DMS53 (cell line): ENCODE measurements at regions not wholly inside any gene's neighbourhood (a gene's known extent, or its start where the extent isn't known, plus 50 kb on each side); places are given as distances from the start of the nearest gene placed in this dataset.

Experiments used
- DNase-seq: peaks from one replicate; lab custom pipeline; 2025; lab: John Stamatoyannopoulos, UW

DNA sequence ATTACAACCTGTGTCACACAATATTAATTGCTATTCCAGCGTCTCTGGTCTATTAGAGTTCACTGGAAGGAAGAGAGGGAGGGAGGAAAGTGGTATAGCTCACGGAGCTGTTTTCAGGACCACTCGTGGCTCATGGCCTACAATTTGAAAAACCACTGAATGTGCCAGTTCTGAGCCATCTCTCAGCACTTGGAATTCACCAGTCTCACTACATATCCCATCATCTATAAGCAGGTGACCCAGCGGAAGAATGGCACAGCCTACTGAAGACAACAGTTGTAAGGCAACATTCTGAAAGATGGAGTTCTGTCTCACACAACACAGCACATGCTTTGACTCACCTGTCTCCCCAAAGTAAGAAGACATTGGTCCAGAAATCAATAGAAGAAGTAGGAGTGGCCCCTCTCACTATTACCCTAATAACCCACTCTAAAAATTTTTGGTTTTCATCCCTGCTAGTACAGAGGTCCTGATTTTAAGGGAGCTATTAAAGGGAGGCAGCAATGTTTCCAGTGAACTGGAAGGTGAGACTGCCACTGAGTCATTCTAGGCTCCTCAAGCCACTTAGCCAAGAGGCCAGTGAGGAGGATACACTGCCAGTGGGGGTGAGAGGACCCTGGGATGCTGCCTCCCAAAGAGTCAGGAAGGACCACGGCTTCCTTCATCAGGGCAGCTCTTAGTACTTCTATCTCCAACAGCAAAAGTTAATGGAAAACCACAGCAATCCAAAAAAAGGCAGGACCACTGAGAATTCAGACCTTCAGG, 50.0 kb upstream of the DOCK9 start:
- no peak for DNase-seq

DNA sequence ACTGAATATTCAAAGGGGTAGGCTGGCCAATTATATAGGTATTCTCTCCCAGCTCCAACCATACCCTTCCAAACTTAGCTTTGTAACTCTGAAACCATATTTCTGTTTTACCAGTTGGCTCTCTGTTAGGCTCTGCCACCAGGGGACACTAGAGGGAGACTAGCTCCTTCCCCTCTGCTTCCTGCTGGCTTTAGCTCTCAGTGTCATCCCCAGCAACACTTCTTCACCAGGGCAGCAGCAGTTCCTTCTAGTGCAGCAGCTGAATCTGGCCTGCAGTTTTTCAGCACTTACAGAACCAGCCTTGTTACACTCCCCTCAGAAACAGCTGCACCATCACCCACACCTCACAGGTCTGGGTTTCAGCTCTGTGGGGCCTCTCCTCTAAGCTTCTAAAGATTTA, 51.0 kb upstream of the DOCK9 start:
- peak; percentile 45 for DNase-seq

DNA sequence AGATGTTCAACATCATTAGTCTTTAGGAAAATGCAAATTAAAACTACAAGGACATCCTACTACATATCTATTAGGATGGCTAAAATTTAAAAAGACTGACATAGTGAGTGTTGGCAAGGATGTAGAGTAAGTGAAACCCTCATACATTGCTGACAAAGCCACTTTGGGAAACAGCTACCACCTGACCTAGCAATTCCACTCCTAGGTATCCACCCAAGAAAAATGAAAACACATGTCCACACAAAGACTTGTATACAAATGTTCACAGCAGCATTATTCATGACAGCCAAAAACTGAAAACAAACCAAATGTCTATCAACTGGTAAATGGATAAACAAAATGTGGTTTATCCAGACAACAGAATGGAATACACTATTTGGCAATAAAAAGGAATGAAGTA, 51.7 kb upstream of the DOCK9 start:
- no peak for DNase-seq

DNA sequence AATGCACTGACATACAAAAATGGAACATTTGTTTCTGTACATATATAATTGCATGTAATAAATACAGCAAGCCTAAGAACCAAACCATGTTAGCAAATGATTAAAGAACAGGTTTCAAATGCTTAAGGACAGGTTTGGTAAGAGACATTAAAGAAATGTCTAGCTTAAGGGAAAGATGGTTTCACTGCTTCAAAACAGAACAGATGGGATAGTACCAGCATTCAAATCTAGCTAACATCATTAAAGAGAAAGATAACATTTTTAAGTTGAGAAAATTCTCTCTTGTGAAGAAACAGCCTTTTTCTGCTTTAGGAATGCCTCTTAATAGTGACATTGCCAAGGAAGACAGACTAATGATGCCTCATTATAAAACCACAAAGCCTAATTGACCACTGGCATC, 52.5 kb upstream of the DOCK9 start:
- no peak for DNase-seq

DNA sequence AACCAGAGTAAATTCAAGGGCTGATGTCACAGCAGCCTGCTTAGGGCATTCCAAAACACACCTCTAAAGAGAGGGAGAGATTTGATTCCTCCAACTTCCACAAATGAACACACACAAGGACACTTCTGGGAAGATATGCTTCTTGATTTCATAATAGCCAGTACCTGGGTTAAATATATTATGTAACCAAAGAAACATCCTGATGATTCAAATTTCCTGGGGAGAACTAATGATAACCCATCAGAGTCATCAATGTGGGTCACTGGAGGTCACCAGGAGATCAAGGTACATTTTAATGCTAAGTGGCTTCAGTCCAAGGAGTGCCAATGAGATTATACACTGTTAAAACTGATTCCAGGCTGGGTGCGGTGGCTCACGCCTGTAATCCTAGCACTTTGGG, 54.0 kb upstream of the DOCK9 start:
- DNase-seq: no peak

DNA sequence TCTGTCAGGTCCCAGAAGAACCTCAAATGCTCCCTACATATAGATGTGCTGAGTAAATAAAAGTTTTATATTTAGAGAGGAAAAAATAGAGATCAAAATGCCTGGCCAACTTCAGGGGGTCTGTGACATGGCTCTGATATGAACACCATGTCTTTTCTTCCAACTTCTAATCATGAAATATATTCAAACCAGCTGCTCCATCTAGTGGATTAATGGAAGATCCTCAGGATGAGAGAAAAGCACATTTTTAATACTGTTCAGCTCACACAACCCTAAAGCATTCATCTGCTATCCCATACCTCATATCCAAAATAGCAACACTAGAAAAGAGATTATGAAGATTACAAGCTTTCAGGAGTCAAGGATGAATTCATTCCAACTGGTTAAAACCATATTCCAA, 56.0 kb upstream of the DOCK9 start:
- peak; percentile 28 for DNase-seq

DNA sequence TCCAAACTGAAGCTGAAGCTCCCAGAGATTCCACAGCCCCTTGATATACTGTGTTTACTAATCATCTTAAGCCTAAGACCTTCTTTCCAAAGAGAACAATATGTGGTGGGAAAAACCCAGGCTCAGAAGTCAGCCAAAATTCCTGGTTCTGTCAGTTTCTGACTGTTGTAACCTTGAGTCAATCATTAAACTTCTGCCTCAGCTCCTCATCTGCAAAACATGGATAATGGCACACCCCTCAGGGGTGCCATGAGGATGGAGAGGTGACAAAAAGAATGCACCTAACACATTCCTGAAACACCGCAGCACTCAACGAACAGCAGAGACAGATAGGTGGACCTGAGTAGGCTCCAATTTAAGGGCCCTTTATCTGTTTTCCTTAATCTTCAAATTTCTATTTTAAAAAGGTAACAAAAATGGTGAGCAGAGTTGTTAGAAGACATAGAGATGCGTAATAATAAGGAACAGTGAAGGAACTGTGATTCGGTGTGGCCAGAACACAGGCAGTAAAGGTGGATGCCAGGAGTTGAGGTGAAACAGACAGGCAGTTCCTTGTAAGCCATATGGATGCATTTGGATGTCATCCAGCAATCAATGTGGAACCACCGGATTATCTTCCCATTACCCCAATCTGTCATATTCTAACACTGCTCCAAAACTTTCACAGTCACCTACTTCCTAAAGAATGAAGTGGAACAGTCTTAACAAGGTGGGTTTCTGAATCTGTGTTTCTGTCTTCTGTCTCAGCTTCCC, 56.6 kb upstream of the DOCK9 start:
- no peak for DNase-seq

DNA sequence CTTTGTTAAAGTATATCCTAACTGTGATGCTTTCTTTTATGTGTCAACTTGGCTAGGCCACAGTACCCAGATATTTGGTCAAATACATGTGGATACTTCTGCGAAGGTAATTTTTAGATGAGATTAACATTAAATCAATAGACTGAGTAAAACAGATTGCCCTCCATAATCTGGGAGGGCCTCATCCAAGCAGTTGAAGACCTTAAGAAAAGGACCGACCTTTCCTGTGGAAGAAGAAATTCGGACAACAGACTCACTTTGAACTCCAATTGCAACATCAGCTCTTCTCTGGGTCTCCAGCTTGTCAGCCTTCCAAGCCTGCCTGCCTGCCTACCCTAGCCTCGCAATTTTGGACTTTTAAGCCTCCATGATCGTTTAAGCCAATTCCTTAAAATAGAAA, 57.9 kb upstream of the DOCK9 start:
- no peak for DNase-seq

DNA sequence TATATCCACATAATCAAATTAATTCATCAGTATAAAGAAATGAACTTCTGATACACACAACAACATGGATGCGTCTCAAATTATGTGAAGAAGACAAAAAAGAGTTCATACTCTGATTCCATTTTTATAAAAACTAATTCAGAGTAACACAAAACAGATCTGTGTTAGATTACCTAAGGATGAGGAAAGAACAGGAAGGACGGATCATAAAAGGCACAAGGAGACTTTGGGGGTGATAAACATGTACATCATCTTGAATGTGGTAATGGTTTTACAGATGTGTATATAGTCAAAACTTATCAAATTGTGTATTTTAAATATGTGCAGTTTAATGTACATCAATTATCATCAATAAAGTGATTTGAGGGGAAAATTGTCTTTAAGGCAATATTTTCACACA, 59.9 kb upstream of the DOCK9 start:
- DNase-seq: no peak

DNA sequence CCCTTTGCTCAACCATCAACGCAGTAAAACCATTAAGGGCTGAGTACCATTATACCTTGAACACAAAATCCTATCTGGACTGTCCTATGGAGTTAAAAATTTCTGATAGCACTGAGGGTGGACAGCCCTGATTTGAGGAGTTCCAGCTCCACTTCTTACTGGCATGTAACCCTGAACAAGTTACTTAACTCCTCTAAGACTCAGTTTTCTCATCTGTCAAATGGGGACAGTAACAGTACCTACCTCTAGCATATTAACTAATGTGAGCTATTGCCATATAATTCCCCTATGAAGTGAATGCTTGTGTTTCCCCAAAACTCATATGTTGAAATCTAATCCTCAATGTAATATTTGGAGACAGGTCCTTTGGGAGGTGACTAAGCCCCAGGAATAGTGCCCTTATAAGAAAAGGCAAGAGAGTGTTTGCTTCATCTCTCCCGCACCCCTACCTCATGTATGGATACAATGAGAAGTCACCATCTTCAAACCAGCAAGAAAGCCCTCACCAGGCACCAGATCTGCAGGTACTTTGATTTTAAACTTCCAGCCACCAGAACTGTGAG, 61.9 kb upstream of the DOCK9 start:
- DNase-seq: no peak

DNA sequence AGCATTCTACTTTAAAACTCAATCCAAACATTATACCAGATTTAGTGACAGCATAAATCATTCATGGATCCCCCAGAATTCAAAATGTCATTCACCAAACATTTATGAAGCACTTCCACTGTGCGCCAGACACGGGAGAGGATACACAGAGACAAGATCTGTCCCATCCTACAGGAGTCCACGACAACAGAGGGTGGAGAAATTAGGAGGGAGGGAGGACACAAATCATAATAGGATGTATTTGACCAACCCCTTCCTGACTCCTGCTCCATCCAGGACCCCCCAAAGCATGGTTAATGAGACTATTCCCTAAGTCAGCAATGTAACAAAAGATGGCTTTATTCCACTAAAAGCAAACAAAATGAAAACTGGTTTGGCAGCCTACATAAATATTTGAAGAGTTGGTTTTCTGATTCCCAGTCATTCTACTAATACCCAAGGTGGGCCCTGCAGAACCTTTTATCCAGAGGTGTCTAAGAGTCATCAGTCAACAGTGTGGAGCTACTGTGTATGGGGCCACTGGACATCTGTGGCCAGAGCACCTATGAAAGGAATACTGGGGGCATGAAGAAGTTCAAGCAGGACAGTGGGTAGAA, 62.8 kb upstream of the DOCK9 start:
- peak; percentile 88 for DNase-seq

DNA sequence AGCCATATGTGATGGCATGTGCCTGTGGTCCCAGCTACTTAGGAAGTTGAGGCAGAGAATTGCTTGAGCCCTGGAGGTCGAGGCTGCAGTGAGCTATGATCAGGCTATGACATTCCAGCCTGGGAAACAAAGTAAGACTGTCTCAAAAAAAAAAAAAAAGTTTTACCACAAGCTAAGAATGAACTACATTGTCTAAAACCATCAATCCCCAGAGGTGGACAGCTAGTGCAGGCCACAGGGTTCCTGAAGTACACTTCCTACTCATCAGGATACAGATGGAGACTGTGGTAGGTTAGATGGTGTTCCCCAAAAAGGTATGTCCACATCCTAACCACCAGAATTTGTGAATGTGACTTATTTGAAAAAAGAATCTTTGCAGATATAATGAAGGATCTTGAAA, 63.5 kb upstream of the DOCK9 start:
- no peak for DNase-seq

DNA sequence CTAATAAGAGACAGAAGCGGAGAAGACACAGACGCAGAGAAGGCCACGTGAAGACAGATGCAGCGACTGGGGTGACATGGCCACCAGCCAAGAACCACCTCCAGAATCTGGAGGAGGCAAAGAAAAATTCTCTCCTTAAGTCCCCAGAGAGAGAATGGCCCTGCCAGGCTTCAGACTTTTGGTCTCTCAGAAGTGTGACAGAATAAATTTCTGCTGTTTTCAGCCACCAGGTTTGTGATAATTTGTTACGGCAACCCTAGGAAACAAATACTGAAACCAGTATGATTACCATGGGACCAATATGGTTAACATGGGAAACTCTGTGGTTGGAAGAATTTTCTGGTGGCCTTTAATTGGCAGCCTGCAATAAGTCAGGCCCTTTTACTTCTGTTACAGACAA, 63.9 kb upstream of the DOCK9 start:
- no peak for DNase-seq

DNA sequence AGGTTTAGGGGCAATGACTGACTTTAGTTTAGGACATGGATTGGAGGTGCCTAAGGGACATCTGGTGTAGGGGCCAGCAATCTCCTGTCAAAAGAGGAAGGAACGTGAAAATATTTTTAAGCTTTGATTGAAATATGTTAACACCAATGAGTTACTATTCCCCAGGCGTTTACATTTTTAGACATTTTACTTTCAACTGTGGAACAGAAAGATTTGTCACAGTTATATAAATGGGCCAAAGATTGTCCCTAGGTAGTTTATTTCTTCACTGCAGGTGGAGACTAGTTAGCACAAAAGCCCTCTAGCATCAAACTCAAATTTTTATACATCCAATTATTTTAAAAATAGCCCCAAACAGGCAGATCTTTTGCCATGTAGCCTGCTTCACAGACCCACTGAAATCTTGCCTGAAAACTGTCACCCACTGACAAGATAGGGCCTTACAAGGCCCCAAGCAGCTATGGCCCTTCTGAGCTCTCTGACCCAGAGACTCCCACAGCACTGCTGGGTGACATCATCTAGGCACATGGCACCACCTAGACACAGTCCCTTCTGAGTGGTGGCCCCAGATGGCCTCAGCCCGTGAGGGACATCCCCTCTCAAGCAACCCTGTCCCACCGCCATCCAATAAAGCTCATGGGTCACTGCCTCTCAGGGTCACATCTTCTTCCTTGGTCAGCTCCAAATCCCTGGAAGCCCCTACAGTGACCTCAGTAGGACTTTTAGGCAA, 64.8 kb upstream of the DOCK9 start:
- peak; percentile 5 for DNase-seq

DNA sequence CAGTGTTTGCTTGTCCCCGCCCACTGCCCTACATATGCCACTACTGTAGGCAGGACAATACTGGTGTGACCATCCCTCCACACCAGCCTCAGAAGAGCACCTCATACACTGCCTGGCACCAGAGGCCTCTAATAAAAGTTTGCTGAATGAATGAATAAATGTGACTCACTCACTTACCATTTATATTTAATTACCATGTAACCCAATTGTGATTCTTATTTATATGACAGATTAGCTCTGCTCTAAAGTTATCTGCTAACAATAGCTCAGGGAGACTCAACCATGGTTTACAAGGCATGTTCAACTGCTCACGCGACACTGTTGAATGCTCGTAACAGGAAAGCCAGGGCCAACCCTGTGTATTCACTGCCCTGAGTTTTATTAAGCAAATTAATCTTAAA, 66.0 kb upstream of the DOCK9 start:
- no peak for DNase-seq

DNA sequence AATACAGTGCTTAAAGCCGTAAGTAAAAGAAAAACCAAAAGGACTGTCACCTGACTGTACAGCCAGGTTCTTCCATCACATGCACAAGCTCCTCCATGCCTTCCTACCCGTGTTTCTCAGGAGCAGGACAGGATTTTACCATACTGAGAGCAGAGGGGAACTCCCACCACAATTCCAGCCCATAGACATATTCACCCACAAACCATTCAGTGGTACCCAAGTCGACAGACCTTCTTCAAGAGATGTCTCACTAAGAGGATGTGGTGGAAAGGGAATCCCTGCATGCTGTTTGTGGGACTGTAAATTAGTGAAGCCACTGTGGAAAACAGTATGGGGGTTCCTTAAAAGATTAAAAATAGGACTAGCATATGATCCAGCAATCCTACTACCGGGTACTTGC, 66.9 kb upstream of the DOCK9 start:
- DNase-seq: no peak

DNA sequence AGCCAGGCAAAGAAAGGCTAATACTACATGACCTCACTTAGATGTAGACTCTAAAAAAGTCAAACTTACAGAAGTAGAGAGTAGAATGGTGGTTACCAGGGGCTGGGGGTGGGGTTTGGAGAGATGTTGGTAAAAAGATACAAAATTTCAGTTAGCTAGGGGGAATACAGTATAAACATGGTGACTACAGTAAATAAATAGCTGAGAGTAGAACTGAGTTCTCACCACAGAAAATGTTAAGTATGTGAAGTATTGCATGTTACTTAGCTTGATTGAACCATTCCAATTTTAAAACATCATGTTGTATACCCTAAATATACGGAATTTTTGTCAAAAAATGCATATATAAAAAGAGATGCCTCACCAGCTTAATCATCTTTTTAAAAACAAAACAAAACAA, 67.5 kb upstream of the DOCK9 start:
- no peak for DNase-seq

DNA sequence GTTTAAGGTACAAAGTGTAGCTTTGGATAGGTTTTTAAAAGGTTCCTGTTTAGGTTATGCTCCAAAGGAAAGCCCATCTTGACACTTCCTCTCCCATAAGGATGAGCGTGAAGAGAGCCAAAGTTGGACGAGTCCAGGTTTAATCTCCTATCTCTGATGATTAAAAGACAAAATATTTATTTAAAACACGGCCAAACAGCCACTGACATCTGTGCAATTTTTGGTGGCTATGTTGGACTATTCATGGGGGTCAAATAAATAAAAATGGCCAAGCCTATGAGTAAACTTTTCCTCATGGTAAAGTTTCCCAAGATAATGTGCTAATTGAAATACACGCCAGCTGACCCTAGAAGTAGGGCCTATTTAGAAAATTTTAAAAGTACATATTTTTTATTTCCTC, 69.0 kb upstream of the DOCK9 start:
- DNase-seq: no peak

DNA sequence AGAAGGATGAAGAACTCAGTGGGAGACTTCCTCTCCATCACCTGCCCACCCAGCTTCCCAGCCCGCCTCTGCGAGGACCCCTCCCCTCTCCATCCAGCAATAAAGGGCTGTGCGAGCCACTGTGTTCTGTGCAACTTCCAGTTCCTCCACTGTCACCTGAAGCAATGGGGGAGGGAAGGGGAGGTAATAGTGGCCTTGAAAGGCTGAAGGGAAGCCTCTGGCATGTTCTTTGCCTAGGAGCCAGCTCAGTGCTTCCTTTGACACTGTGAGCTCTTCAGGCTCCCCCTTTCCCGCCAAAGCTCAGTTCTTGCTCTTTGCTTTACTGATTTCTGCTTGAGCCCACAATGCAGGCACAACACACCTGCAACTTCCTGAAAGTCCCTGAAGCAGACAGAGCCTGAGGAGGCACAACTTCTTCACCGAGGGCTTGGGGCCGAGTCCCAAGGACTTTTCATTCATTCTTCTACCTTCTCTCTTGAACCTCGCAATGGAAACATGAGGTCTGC, 73.2 kb upstream of the DOCK9 start:
- DNase-seq: no peak

DNA sequence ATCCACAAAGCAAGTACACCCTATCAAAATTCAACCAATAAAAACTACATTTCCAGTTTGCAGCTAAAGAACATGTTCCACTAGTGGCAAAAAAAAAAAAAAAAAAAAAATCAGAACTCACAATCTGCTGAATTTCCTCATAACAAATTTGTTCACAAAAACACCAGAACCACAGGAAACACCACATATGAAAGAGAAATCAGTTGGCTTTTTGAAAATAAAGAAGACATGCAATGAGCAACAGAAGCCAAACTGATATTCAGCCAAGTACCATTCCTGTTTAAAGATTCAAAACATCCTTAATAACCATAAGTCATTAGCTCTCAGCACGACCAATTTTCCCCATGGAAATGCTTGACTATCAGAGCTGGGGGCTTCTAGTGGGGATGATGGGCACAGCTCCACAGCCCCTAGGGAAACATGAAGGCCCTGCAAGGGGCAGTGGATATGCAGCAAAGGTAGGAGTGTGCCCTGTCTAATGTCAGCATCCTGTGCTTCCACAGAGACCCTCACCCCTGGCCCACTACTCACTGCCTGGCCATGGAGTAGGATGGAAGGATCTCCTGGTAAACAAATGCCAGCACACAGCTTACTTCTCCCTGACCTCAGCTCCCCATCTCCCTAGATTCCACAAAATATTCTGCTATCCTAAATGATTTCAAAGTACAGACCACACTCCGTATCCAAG, 74.0 kb upstream of the DOCK9 start:
- no peak for DNase-seq

DNA sequence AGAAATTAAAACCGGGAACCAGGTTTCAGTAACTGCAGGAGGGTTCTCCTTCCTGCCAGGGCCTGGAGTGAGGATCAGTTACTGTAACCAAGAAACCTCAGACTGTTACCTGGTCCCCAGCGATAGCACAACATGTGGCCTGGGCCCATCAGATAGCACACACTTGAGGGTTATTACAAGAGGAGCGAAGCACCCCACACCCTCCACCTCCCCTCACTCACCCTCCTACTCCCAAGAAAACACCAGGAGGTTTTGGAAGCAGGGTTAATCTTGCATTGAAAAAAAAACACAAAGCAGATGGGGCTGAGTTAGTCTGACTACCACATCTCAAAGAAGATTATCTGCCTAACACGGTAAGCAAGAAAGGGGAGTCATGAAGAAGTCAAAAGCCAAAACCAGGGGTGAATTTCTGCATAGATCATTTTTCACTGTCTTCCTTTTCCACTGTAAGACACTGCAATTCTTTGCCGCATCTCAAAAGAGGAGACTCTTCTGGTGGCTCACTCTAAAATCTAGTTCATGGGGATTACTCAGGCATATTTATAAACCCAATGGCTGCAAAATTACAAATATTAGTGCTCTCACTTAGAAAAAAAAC, 75.9 kb upstream of the DOCK9 start:
- no peak for DNase-seq
